Transverse colon (tissue), 4 donors: ENCODE measurements at regions not wholly inside any gene's neighbourhood (a gene's known extent, or its start where the extent isn't known, plus 50 kb on each side); places are given as distances from the start of the nearest gene placed in this dataset.

Experiments
- DNase-seq: peaks from one replicate; pipeline ENCODE4 v3.0.0-alpha.2; 2019
- H3K27ac ChIP-seq, 4 donors: fragments of 200-600 bp; sonication (generic); 2 replicates each; pipeline ENCODE4 v1.5.1; 2016 to 2018; ENCODE audit warnings: inconsistent platforms in 4 of 4
- H3K27me3 ChIP-seq: fragments of 200-600 bp; sonication (generic); 2 replicates; pipeline ENCODE4 v1.5.1; 2017; ENCODE audit warnings: inconsistent platforms
- H3K36me3 ChIP-seq, 4 donors: fragments of 200-600 bp; sonication (generic); 2 replicates each; pipeline ENCODE4 v1.5.1; 2017 to 2019; ENCODE audit warnings: inconsistent platforms in 4 of 4
- H3K4me1 ChIP-seq, 4 donors: fragments of 200-600 bp; sonication (generic); 2 replicates each; pipeline ENCODE4 v1.5.1; 2017 to 2020; ENCODE audit warnings: inconsistent platforms in 4 of 4
- H3K4me3 ChIP-seq, 4 donors: fragments of 200-600 bp; sonication (generic); 1 replicate in 1 of 4; 2 replicates in 3 of 4; pipeline versions ENCODE4 v1.5.1 to v1.6.1; 2017 to 2019; ENCODE audit warnings: inconsistent platforms in 4 of 4
- H3K9me3 ChIP-seq, 2 donors: fragments of 200-600 bp; sonication (generic); 2 replicates each; pipeline ENCODE4 v1.5.1; 2017 to 2019; ENCODE audit warnings: inconsistent platforms in 2 of 2
- CTCF ChIP-seq, 5 experiments: fragments of 200-600 bp in 3 of 5; fragments of 450-650 bp in 2 of 5; sonication (generic) in 3 of 5; IDR thresholded peaks; 1 replicate in 2 of 5; 2 replicates in 3 of 5; pipeline ENCODE4 v1.5.1; 2016 to 2017; ENCODE audit warnings: antibody characterized with exemption in 5 of 5, inconsistent platforms in 3 of 5, mild to moderate bottlenecking in 2 of 5, moderate library complexity in 1 of 5
- EP300 ChIP-seq: sonication (generic); formaldehyde crosslinking; IDR thresholded peaks from one replicate; pipeline ENCODE4 v1.6.1; 2017; ENCODE audit warnings: antibody characterized with exemption, low read depth
- POLR2A ChIP-seq: fragments of 450-650 bp; IDR thresholded peaks from one replicate; pipeline ENCODE4 v1.6.1; 2016; ENCODE audit warnings: antibody characterized with exemption, mild to moderate bottlenecking, moderate library complexity
- POLR2AphosphoS5 ChIP-seq, 3 donors: sonication (generic); formaldehyde crosslinking; IDR thresholded peaks; one replicate each; pipeline ENCODE4 v1.6.1; 2016; ENCODE audit warnings: antibody characterized with exemption in 3 of 3
- WGBS, 2 donors: methylation state at CpG; one replicate each; pipeline ENCODE4 v1.1.5; 2018; ENCODE audit warnings: low coverage in 1 of 2; 5-methylcytosine and 5-hydroxymethylcytosine counted together
- in situ Hi-C, 4 donors: fragments of 200-750 bp; cut with MboI; loops; one replicate each; pipeline versions ENCODE4 v1.15.0 to v1.15.1; 2017; ENCODE audit warnings: low sequenced_read_pairs in 3 of 4, low pct_ligation_motif_present in 1 of 4, low pct_unique_long_range_greater_than_20kb in 1 of 4
- intact Hi-C: fragments of 100-400 bp; cut with DNase I; formaldehyde crosslinking; loops from one replicate; pipeline ENCODE4 v1.15.1; 2023; ENCODE audit warnings: low total_unique reads

- in situ Hi-C loops, result no loop called here
- no peak for TF ChIP-seq POLR2AphosphoS5 (IDR thresholded peaks at IDR 0.05)
- Histone ChIP-seq H3K4me3 (no peak overlapping the region), H3K36me3 (no peaks in the 10 kb centered on the region), H3K27me3 (no peaks in the 10 kb centered on the region), H3K27ac (no peak overlapping the region), H3K9me3 (no peaks in the 10 kb centered on the region), H3K4me1 (no peaks in the 10 kb centered on the region)
- no peak for DNase-seq
- intact Hi-C loops, result no loop called here
- 78 to 89% methylated on average over 6 of the region's 6 CpGs for WGBS, 2 donors
Observed at GRCh38 chr13:105007166-105007808, 1528.2 kb downstream of the EFNB2 start.

- Histone ChIP-seq H3K36me3 (no peaks in the 10 kb centered on the region), H3K4me1 (no peaks in the 10 kb centered on the region), H3K9me3 (no peaks in the 10 kb centered on the region), H3K27me3 (no peaks in the 10 kb centered on the region), H3K27ac (no peak overlapping the region), H3K4me3 (no peak overlapping the region)
- in situ Hi-C loops, result no loop called here
- WGBS, 2 donors, result 83 to 85% methylated on average over 3 of the region's 3 CpGs
- intact Hi-C loops, result no loop called here
- TF ChIP-seq POLR2A (no peak), POLR2AphosphoS5 (IDR thresholded peaks at IDR 0.05) (no peak)
- DNase-seq, result no peak
Observed at GRCh38 chr13:104996022-104996421, 1539.4 kb downstream of the EFNB2 start.

- 71 to 75% methylated on average over 2 to 3 of the region's 3 CpGs for WGBS, 2 donors
- intact Hi-C loops (no loop called here), in situ Hi-C loops (no loop called here)
Observed at GRCh38 chr13:104993708-104994107, 1541.8 kb downstream of the EFNB2 start.

GRCh38 chr13:104987621-104988020 lies 1547.8 kb downstream of the EFNB2 start:
- Histone ChIP-seq H3K9me3 (no peaks in the 10 kb centered on the region), H3K27me3 (no peaks in the 10 kb centered on the region), H3K27ac (no peak overlapping the region), H3K36me3 (no peaks in the 10 kb centered on the region), H3K4me3 (no peak overlapping the region), H3K4me1 (peaks cover 0 to 7% (median 2%) of the 10 kb centered on the region in 4 donors)
- TF ChIP-seq CTCF (IDR thresholded peaks at IDR 0.05) (no peak), POLR2AphosphoS5 (IDR thresholded peaks at IDR 0.05) (no peak), POLR2A (no peak), EP300 (no peak)
- 78 to 87% methylated on average over 5 of the region's 5 CpGs for WGBS, 2 donors
- in situ Hi-C loops, result no loop called here
- intact Hi-C loops, result no loop called here
- DNase-seq, result no peak

More at GRCh38 chr13:104993708-104994107, 1541.8 kb downstream of the EFNB2 start:
- Histone ChIP-seq H3K36me3 (no peaks in the 10 kb centered on the region), H3K27me3 (no peaks in the 10 kb centered on the region), H3K4me3 (no peak overlapping the region), H3K4me1 (no peaks in the 10 kb centered on the region), H3K9me3 (no peaks in the 10 kb centered on the region), H3K27ac (no peak overlapping the region)
- no peak for TF ChIP-seq CTCF (IDR thresholded peaks at IDR 0.05)
- TF ChIP-seq POLR2A, result no peak
- TF ChIP-seq POLR2AphosphoS5 (IDR thresholded peaks at IDR 0.05), result no peak
- no peak for TF ChIP-seq EP300
- no peak for DNase-seq

GRCh38 chr13:104984296-104984818 lies 1551.1 kb downstream of the EFNB2 start:
- Histone ChIP-seq H3K9me3 (no peaks in the 10 kb centered on the region), H3K36me3 (no peaks in the 10 kb centered on the region), H3K4me3 (no peak overlapping the region), H3K27me3 (no peaks in the 10 kb centered on the region), H3K27ac (no peak overlapping the region), H3K4me1 (peaks cover 0 to 7% (median 2%) of the 10 kb centered on the region in 4 donors)
- DNase-seq, result no peak
- 4 to 7% methylated on average over 2 of the region's 2 CpGs for WGBS, 2 donors
- TF ChIP-seq EP300 (no peak), POLR2A (no peak), CTCF (IDR thresholded peaks at IDR 0.05) (no peak), POLR2AphosphoS5 (IDR thresholded peaks at IDR 0.05) (no peak)
- in situ Hi-C loops, result no loop called here
- intact Hi-C loops, result no loop called here
